ENCODE measurements at regions not wholly inside any gene's neighbourhood (a gene's known extent, or its start where the extent isn't known, plus 50 kb on each side); places are given as distances from the start of the nearest gene placed in this dataset.

DNA sequence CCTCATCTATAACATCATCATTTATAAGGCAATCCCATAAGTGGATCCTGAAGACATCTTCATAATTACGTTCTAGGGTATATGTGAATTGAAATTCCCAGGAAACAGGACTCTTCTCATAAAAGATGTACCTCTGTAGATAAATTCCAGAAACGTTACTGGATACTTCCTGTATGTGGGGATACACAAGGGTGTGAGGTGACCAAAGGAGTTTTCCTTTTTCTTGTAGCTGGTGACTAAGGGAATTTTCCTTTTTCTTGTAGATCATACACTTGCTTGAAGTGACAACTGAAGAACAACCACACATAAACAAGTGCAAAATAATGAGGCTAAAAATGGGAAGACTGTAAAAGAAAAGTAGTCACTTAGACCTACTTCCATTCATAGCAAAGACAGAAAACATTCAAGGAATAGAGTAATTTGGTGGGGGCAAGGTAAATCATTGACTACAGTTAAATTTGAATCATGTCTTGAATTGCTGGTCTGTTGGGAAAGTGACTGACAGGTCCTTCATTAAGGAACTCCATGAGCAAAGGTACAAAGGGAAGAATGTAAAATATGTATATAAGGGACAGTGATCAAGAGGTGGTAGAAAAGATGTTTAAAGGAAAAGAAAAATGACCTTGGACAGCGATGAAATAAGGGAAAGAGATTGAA is 53.2 kb upstream of the UBE2E3 start:
- Histone ChIP-seq H3K36me3 (no peaks in the 10 kb centered on the region), H3K27me3 (no peaks in the 10 kb centered on the region), H3K4me3 (ENCODE audit: low read depth in 1 of 2, low read length in 1 of 2) (no peak overlapping the region), H3K4me1 (ENCODE audit: control insufficient read depth in 1 of 2, insufficient read depth in 1 of 2, low read depth in 1 of 2, low read length in 1 of 2) (no peaks in the 10 kb centered on the region), H3K9me3 (no peaks in the 10 kb centered on the region), H3K27ac (no peak overlapping the region)
- TF ChIP-seq, protein P1, sequence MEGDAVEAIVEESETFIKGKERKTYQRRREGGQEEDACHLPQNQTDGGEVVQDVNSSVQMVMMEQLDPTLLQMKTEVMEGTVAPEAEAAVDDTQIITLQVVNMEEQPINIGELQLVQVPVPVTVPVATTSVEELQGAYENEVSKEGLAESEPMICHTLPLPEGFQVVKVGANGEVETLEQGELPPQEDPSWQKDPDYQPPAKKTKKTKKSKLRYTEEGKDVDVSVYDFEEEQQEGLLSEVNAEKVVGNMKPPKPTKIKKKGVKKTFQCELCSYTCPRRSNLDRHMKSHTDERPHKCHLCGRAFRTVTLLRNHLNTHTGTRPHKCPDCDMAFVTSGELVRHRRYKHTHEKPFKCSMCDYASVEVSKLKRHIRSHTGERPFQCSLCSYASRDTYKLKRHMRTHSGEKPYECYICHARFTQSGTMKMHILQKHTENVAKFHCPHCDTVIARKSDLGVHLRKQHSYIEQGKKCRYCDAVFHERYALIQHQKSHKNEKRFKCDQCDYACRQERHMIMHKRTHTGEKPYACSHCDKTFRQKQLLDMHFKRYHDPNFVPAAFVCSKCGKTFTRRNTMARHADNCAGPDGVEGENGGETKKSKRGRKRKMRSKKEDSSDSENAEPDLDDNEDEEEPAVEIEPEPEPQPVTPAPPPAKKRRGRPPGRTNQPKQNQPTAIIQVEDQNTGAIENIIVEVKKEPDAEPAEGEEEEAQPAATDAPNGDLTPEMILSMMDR (IDR thresholded peaks at IDR 0.05), result no peak

DNA sequence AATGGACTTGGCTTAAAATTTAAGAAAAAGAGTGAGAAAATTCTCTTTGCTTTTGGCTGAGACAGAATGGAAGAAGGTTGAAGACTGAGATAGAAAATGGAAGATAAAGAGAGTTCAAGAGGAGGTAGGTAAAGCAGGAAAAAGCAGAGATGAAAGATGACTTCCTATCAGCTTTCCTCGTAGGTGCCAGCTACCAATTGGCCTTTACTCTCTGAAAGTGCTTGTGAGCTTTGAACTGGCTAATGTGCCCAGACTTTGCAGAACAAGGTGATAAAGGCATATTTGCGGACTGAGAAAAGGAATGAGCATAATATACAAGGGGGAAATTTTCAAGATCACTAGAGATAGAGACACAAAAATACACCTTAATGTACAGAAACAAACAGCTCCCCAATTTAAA is 54.7 kb upstream of the UBE2E3 start:
- Histone ChIP-seq H3K36me3 (no peaks in the 10 kb centered on the region), H3K27ac (no peak overlapping the region), H3K4me1 (ENCODE audit: control insufficient read depth in 1 of 2, insufficient read depth in 1 of 2, low read depth in 1 of 2, low read length in 1 of 2) (no peaks in the 10 kb centered on the region), H3K27me3 (no peaks in the 10 kb centered on the region), H3K4me3 (ENCODE audit: low read depth in 1 of 2, low read length in 1 of 2) (no peak overlapping the region), H3K9me3 (no peaks in the 10 kb centered on the region)
- TF ChIP-seq, protein P1 (IDR thresholded peaks at IDR 0.05), result no peak

DNA sequence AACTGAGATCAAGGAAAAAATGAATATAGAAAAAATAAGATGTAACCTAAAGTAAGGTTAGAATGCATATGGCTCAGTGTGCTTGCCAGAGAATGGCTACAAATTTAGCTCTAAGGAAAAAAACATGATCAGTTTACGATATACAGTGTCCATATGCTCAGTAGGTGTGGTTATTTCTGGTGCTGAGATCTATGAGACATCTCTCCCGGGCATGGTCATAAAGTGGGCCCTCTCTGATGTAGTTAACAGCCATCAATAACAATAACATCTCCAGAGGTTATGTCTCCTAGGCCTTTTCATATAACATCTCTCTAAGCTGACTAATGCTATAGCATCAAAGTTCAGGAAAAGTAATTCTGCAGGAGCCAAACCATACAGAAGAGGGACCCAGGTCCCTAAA is 56.3 kb upstream of the UBE2E3 start:
- TF ChIP-seq, protein P1 (IDR thresholded peaks at IDR 0.05), result no peak
- Histone ChIP-seq H3K4me1 (ENCODE audit: control insufficient read depth in 1 of 2, insufficient read depth in 1 of 2, low read depth in 1 of 2, low read length in 1 of 2) (no peaks in the 10 kb centered on the region), H3K36me3 (no peaks in the 10 kb centered on the region), H3K27me3 (no peaks in the 10 kb centered on the region), H3K9me3 (no peaks in the 10 kb centered on the region), H3K27ac (no peak overlapping the region), H3K4me3 (ENCODE audit: low read depth in 1 of 2, low read length in 1 of 2) (no peak overlapping the region)

DNA sequence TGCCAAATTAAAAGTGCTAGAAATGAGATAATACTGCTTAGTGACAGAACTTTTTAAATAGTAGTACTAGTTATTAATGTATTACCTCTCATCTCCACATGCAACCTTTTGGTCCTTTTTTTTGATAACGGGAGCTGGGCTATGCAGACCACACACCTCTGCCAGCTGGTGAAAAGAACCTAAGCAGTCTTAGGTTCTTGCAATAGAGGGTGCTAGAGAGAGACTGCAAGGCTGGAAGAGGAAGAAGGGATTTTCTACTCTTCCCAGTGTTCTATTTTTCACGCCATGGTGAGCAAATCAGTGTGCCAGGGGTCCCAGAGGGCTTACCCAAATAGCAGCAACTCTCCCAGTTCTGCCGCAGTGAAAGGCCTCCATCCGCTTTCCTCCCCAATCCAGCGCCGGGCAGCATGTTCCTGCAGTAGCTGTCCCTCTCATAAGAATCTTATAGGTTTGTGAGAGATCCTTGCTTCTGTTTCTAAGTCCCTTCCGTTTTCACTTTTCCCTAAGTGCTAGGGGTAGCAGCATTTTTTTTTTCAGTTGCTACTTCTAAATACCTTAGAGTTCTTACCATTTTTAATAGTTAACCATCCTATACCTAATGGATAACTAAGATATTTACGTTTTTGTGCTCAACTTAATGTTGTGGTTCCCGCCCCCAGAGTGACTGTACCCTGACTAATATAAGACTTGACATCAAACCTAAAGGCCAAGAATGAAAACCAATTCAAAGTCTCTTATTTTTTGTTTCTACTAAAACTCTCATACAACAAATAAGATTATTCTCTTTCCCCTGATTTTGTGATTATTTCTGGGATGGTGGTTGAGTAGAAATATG is 69.4 kb upstream of the UBE2E3 start:
- Histone ChIP-seq H3K36me3 (no peaks in the 10 kb centered on the region), H3K27me3 (no peaks in the 10 kb centered on the region), H3K9me3 (no peaks in the 10 kb centered on the region), H3K27ac (no peak overlapping the region), H3K4me3 (ENCODE audit: low read depth in 1 of 2, low read length in 1 of 2) (no peak overlapping the region), H3K4me1 (ENCODE audit: control insufficient read depth in 1 of 2, insufficient read depth in 1 of 2, low read depth in 1 of 2, low read length in 1 of 2) (no peaks in the 10 kb centered on the region)
- TF ChIP-seq, protein P1 (IDR thresholded peaks at IDR 0.05), result no peak

DNA sequence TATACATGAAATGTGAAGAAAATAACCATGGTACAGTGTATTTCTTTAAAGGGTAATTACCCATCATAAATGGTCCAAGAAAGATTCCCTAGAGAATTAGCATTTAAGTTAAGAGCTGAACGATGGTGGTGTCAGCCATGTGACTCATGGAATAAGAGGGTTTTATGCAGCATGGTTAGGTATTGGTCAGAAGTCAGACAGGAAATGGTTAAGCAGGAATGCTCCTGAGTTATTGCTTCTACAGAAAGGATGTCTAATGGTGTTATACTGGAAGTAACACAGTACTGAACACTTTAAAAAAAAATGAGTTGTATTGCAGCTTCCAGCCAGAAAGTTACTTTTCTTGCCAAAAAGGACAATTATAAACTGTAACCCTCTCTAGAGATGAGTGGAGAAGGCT is 72.7 kb upstream of the UBE2E3 start:
- Histone ChIP-seq H3K27me3 (no peaks in the 10 kb centered on the region), H3K4me3 (ENCODE audit: low read depth in 1 of 2, low read length in 1 of 2) (no peak overlapping the region), H3K36me3 (no peaks in the 10 kb centered on the region), H3K9me3 (no peaks in the 10 kb centered on the region), H3K27ac (no peak overlapping the region), H3K4me1 (ENCODE audit: control insufficient read depth in 1 of 2, insufficient read depth in 1 of 2, low read depth in 1 of 2, low read length in 1 of 2) (no peaks in the 10 kb centered on the region)
- TF ChIP-seq, protein P1 (IDR thresholded peaks at IDR 0.05), result no peak

All from neutrophil (primary cell).